ENCODE measurements at regions not wholly inside any gene's neighbourhood (a gene's known extent, or its start where the extent isn't known, plus 50 kb on each side); places are given as distances from the start of the nearest gene placed in this dataset.

- no peaks in the 10 kb centered on the region for H3K9me3 ChIP-seq
- 2 to 7% (median 4%) methylated on average over 10 of the region's 10 CpGs for WGBS, 5 donors
- H3K27ac ChIP-seq, result peak overlapping the region; percentile 7 to 83 (median 75)
- no peaks in the 10 kb centered on the region for H3K27me3 ChIP-seq
- H3K4me3 ChIP-seq, result peak overlapping the region in 2 of 4 donors; percentile 2 to 14
- H3K4me1 ChIP-seq, result peaks cover 9 to 37% (median 21%) of the 10 kb centered on the region in 4 donors
- peak in 1 of 2 donors; percentile 83 for DNase-seq
- intact Hi-C loops (cut with DNase I; ENCODE audit: low total_unique reads), result no loop called here
- TF ChIP-seq POLR2AphosphoS5 (IDR thresholded peaks at IDR 0.05) (peak in 1 of 3 donors; percentile 83), CTCF (IDR thresholded peaks at IDR 0.05) (no peak)
- no peaks in the 10 kb centered on the region for H3K36me3 ChIP-seq
Measured at GRCh38 chr5:14035859-14036503, 91.5 kb upstream of the DNAH5 start.

GRCh38 chr5:14034963-14035362 is 90.5 kb upstream of the DNAH5 start:
- 58 to 80% (median 77%) methylated on average over 3 of the region's 3 CpGs for WGBS, 5 donors
- intact Hi-C loops (cut with DNase I; ENCODE audit: low total_unique reads), result no loop called here

GRCh38 chr5:14032918-14033317 is 88.4 kb upstream of the DNAH5 start:
- Histone ChIP-seq H3K27ac (no peak overlapping the region), H3K4me1 (peaks cover 9 to 28% (median 21%) of the 10 kb centered on the region in 4 donors), H3K9me3 (no peaks in the 10 kb centered on the region), H3K4me3 (no peak overlapping the region), H3K36me3 (no peaks in the 10 kb centered on the region), H3K27me3 (no peaks in the 10 kb centered on the region)
- no peak for DNase-seq
- 63 to 82% (median 74%) methylated on average over 3 of the region's 3 CpGs for WGBS, 5 donors
- intact Hi-C loops (cut with DNase I; ENCODE audit: low total_unique reads), result no loop called here
- TF ChIP-seq CTCF (IDR thresholded peaks at IDR 0.05) (no peak), EP300 (IDR thresholded peaks at IDR 0.05) (no peak), POLR2A (IDR thresholded peaks at IDR 0.05) (no peak), POLR2AphosphoS5 (IDR thresholded peaks at IDR 0.05) (no peak)

More at GRCh38 chr5:14034963-14035362, 90.5 kb upstream of the DNAH5 start:
- Histone ChIP-seq H3K27ac (peak overlapping the region in 3 of 5 donors; percentile 66 to 83 (median 75)), H3K9me3 (no peaks in the 10 kb centered on the region), H3K4me1 (peaks cover 9 to 37% (median 21%) of the 10 kb centered on the region in 4 donors), H3K27me3 (no peaks in the 10 kb centered on the region), H3K36me3 (no peaks in the 10 kb centered on the region), H3K4me3 (no peak overlapping the region)
- no peak for TF ChIP-seq CTCF (IDR thresholded peaks at IDR 0.05)
- no peak for TF ChIP-seq POLR2AphosphoS5 (IDR thresholded peaks at IDR 0.05)
- TF ChIP-seq EP300 (IDR thresholded peaks at IDR 0.05), result no peak
- DNase-seq, result peak in 1 of 2 donors; percentile 14

GRCh38 chr5:14028938-14029584 is 84.6 kb upstream of the DNAH5 start:
- TF ChIP-seq CTCF (IDR thresholded peaks at IDR 0.05), result no peak
- no peak for TF ChIP-seq POLR2AphosphoS5 (IDR thresholded peaks at IDR 0.05)
- TF ChIP-seq EP300 (IDR thresholded peaks at IDR 0.05), result no peak
- TF ChIP-seq POLR2A (IDR thresholded peaks at IDR 0.05), result no peak
- Histone ChIP-seq H3K36me3 (no peaks in the 10 kb centered on the region), H3K4me1 (no peaks in the 10 kb centered on the region), H3K9me3 (no peaks in the 10 kb centered on the region), H3K27ac (no peak overlapping the region), H3K4me3 (no peak overlapping the region), H3K27me3 (no peaks in the 10 kb centered on the region)
- intact Hi-C loops (cut with DNase I; ENCODE audit: low total_unique reads), result no loop called here
- DNase-seq, result no peak
- 62 to 67% (median 64%) methylated on average over 7 of the region's 7 CpGs for WGBS, 5 donors
